ENCODE measurements at regions not wholly inside any gene's neighbourhood (a gene's known extent, or its start where the extent isn't known, plus 50 kb on each side); places are given as distances from the start of the nearest gene placed in this dataset.

GRCh38 chr4:189377569-189377968 is 563.1 kb upstream of the FRG1 start:
- intact Hi-C loops (cut with DNase I): no loop called here
- H3K27me3 ChIP-seq: no peaks in the 10 kb centered on the region
- H3K4me1 ChIP-seq: no peaks in the 10 kb centered on the region
- TF ChIP-seq CTCF (IDR thresholded peaks at IDR 0.05): no peak
- H3K36me3 ChIP-seq: no peaks in the 10 kb centered on the region
- ATAC-seq: no peak
- no peaks in the 10 kb centered on the region for H3K9me3 ChIP-seq
- H3K27ac ChIP-seq: no peak overlapping the region
- H3K4me3 ChIP-seq: no peak overlapping the region
- no peak for DNase-seq

GRCh38 chr4:189385098-189385497 is 555.6 kb upstream of the FRG1 start:
- Histone ChIP-seq H3K4me3 (no peak overlapping the region), H3K9me3 (no peaks in the 10 kb centered on the region), H3K27ac (no peak overlapping the region), H3K36me3 (no peaks in the 10 kb centered on the region), H3K4me1 (no peaks in the 10 kb centered on the region), H3K27me3 (no peaks in the 10 kb centered on the region)
- intact Hi-C loops (cut with DNase I): no loop called here
- ATAC-seq (no peak), DNase-seq (no peak)
- TF ChIP-seq CTCF (IDR thresholded peaks at IDR 0.05): no peak

GRCh38 chr4:189385579-189385978 is 555.1 kb upstream of the FRG1 start:
- Histone ChIP-seq H3K27me3 (no peaks in the 10 kb centered on the region), H3K4me3 (no peak overlapping the region), H3K9me3 (no peaks in the 10 kb centered on the region), H3K4me1 (no peaks in the 10 kb centered on the region), H3K36me3 (no peaks in the 10 kb centered on the region), H3K27ac (no peak overlapping the region)
- DNase-seq (no peak), ATAC-seq (no peak)
- intact Hi-C loops (cut with DNase I): no loop called here
- TF ChIP-seq CTCF (IDR thresholded peaks at IDR 0.05): no peak

- TF ChIP-seq CTCF (IDR thresholded peaks at IDR 0.05): no peak
- Histone ChIP-seq H3K36me3 (no peaks in the 10 kb centered on the region), H3K4me3 (no peak overlapping the region), H3K9me3 (no peaks in the 10 kb centered on the region), H3K27ac (no peak overlapping the region), H3K4me1 (no peaks in the 10 kb centered on the region), H3K27me3 (no peaks in the 10 kb centered on the region)
- ATAC-seq: peak; percentile 17
- intact Hi-C loops (cut with DNase I): no loop called here
- DNase-seq: no peak
Observed at GRCh38 chr4:189396435-189396834, 544.2 kb upstream of the FRG1 start.

- no peaks in the 10 kb centered on the region for H3K27me3 ChIP-seq
- no peak for TF ChIP-seq CTCF (IDR thresholded peaks at IDR 0.05)
- intact Hi-C loops (cut with DNase I): no loop called here
- no peak overlapping the region for H3K27ac ChIP-seq
- ATAC-seq (no peak), DNase-seq (no peak)
- H3K36me3 ChIP-seq: no peaks in the 10 kb centered on the region
- H3K4me3 ChIP-seq: no peak overlapping the region
- H3K9me3 ChIP-seq: no peaks in the 10 kb centered on the region
- no peaks in the 10 kb centered on the region for H3K4me1 ChIP-seq
Observed at GRCh38 chr4:189404271-189404670, 536.4 kb upstream of the FRG1 start.

GRCh38 chr4:189409158-189409557 is 531.5 kb upstream of the FRG1 start:
- H3K27me3 ChIP-seq: no peaks in the 10 kb centered on the region
- no peak for TF ChIP-seq CTCF (IDR thresholded peaks at IDR 0.05)
- no peaks in the 10 kb centered on the region for H3K4me1 ChIP-seq
- no peaks in the 10 kb centered on the region for H3K36me3 ChIP-seq
- no peak for ATAC-seq
- no peak overlapping the region for H3K4me3 ChIP-seq
- intact Hi-C loops (cut with DNase I): no loop called here
- H3K9me3 ChIP-seq: no peaks in the 10 kb centered on the region
- no peak overlapping the region for H3K27ac ChIP-seq
- DNase-seq: no peak
